Mucosa of stomach (tissue), 1 donor: ENCODE measurements at regions not wholly inside any gene's neighbourhood (a gene's known extent, or its start where the extent isn't known, plus 50 kb on each side); places are given as distances from the start of the nearest gene placed in this dataset.

Experiments used
- H3K27me3 ChIP-seq: one replicate; pipeline ENCODE4 v1.7.0; 2013; ENCODE audit warnings: mild to moderate bottlenecking, low read length; ENCODE audit not compliant: control insufficient read depth, insufficient read depth
- H3K36me3 ChIP-seq: one replicate; pipeline ENCODE4 v1.7.0; 2013; ENCODE audit warnings: low read length; ENCODE audit not compliant: control insufficient read depth, insufficient read depth
- H3K4me1 ChIP-seq: one replicate; pipeline ENCODE4 v1.7.0; 2013; ENCODE audit warnings: mild to moderate bottlenecking, low read length; ENCODE audit not compliant: control insufficient read depth, insufficient read depth
- H3K4me3 ChIP-seq: one replicate; pipeline ENCODE4 v1.7.0; 2013; ENCODE audit warnings: low read length
- H3K9ac ChIP-seq: one replicate; pipeline ENCODE4 v1.7.0; 2013; ENCODE audit warnings: mild to moderate bottlenecking, low read length, moderate library complexity
- H3K9me3 ChIP-seq: one replicate; pipeline ENCODE4 v1.7.0; 2013; ENCODE audit warnings: mild to moderate bottlenecking, low read length, moderate library complexity; ENCODE audit not compliant: control insufficient read depth
- donor health status: Pancreatic carcinoma.

DNA sequence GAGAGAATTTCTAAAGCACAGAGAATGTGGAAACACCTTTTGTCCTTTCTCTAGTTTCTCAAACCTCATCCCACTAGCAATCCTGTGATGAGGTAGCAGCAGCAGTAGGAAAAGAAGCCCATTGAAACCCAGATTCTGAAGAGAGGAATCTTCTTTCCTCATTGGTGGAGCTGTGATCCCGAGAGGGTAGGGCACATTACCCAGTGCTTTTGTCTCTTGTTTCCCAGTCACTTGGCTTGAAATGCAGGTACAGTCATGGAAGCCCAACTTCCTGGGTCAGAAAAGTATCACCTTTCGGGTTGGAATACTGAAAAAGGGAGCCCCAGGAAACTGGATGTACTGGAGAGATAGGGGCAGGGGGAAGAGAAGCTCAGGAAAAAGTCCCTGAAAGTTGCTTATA is 417.4 kb downstream of the TBC1D32 start:
- no peak overlapping the region for H3K9ac ChIP-seq
- no peaks in the 10 kb centered on the region for H3K27me3 ChIP-seq
- no peaks in the 10 kb centered on the region for H3K36me3 ChIP-seq
- H3K4me1 ChIP-seq, result no peaks in the 10 kb centered on the region
- H3K4me3 ChIP-seq, result no peak overlapping the region
- H3K9me3 ChIP-seq, result no peaks in the 10 kb centered on the region

DNA sequence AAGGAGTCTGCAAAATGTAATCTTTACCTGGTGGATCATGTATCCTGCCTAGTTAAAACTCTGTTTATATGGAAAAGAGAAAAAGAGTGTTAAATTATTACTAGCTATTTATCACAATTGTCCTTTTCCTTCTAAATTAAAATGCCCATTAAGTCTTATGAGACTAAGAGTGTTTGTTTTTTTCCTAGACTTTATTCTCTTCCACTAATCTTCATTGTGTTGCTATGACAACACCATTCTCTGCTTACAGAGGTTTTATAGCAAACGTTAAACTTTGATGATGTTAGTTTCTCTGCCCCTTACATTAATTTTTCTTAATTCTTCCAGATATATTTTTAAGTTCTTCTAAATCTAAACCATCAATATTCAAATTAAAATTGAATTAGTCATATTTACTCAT is 420.8 kb downstream of the TBC1D32 start:
- H3K27me3 ChIP-seq, result no peaks in the 10 kb centered on the region
- H3K9ac ChIP-seq, result no peak overlapping the region
- H3K36me3 ChIP-seq, result no peaks in the 10 kb centered on the region
- H3K4me1 ChIP-seq, result no peaks in the 10 kb centered on the region
- no peaks in the 10 kb centered on the region for H3K9me3 ChIP-seq
- H3K4me3 ChIP-seq, result no peak overlapping the region

DNA sequence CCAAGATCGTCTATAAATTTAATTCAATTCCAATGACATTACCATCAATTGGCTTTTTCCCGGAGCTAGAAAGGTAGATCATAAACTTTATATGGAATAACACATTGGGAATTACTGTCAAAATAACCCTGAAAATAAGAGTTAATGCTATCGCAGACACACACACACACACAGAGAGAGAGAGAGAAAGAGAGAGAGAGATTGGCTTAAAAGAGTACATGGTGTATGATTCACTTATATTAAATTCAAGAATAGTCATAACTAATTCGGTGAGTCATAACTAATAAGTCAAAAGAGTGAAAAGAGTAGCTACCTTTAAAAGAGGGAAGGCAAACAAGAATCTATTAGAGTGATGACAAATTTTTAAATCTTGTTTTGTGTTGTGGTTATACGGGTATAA is 425.5 kb downstream of the TBC1D32 start:
- Histone ChIP-seq H3K36me3 (no peaks in the 10 kb centered on the region), H3K9me3 (no peaks in the 10 kb centered on the region), H3K9ac (no peak overlapping the region), H3K27me3 (no peaks in the 10 kb centered on the region), H3K4me3 (no peak overlapping the region), H3K4me1 (no peaks in the 10 kb centered on the region)

DNA sequence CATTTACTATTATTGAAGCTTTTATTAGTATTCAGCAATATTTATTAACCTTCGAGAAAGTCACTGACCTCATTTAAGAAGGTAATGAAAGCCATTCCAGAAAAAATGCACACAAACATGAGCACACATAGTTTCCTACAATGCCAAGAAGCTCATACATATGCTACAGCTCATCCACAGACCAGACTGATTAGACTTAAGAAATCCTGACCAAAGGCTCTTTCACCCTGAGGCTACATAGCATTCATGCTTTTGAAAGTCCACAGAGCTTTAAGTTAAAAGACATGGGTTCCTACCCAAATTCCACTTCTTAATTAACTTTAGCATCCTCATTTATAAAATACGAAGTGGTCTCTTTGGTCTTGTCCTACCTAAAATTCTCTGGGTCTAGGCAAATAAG is 430.4 kb downstream of the TBC1D32 start:
- H3K4me3 ChIP-seq, result no peak overlapping the region
- no peaks in the 10 kb centered on the region for H3K27me3 ChIP-seq
- H3K4me1 ChIP-seq, result no peaks in the 10 kb centered on the region
- no peaks in the 10 kb centered on the region for H3K9me3 ChIP-seq
- H3K9ac ChIP-seq, result no peak overlapping the region
- no peaks in the 10 kb centered on the region for H3K36me3 ChIP-seq

DNA sequence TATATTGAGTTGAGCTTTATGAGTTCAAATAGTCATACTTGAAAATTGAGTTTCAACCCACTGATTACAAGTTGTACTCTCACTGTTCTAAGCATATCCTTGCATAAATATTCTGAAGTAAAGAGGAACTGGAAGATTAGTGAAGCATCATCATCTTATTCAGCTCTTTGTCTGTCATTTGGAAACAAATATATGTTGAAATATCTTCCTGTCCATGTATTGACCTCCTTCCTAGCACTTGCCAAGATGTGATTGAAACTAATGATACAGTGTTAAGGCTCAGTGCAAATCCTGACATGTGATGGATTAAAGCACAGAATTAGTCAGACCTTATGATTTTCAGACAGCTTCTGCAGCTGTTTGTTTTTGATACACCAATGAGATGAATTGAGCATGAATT is 434.3 kb downstream of the TBC1D32 start:
- Histone ChIP-seq H3K4me1 (no peaks in the 10 kb centered on the region), H3K36me3 (no peaks in the 10 kb centered on the region), H3K4me3 (no peak overlapping the region), H3K27me3 (no peaks in the 10 kb centered on the region), H3K9me3 (no peaks in the 10 kb centered on the region), H3K9ac (no peak overlapping the region)

DNA sequence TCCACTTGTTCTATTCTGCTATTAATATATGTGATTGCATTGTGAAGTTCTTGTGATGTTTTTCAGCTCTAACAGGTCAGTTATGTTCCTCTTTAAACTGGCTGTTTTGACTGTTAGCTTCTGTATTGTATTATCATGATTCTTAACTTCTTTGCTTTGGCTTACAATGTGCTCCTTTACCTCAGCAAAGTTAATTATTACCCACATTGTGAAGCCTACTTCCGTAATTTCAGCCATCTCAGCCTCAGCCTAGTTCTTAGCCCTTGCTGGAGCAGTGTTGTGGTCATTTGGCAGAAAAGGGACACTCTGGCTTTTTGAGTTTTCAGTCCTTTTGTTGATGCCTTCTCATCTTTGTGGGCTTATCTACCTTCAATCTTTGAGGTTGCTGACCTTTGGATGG is 440.2 kb downstream of the TBC1D32 start:
- H3K9ac ChIP-seq, result no peak overlapping the region
- H3K27me3 ChIP-seq, result no peaks in the 10 kb centered on the region
- H3K36me3 ChIP-seq, result no peaks in the 10 kb centered on the region
- H3K4me3 ChIP-seq, result no peak overlapping the region
- peaks cover 10% of the 10 kb centered on the region for H3K4me1 ChIP-seq
- no peaks in the 10 kb centered on the region for H3K9me3 ChIP-seq

DNA sequence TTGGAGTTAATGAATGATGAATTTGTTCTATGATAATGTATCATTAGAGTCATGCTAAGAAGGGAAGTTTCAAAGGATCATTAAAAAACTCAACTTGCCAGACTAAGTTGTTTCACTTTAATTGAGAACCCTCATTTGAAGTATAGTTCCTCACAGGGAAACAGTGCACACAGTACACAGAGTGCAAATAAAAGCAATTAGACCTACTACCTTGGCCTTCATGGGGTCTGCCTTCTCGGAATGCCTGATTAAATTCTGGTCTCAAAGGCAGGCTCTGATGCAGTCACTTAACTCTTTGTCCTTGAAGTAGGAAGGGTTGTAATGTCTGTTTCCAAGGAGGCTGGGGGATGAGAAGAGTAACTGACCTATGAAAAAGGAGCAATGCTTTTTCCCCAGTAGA is 457.3 kb downstream of the TBC1D32 start:
- Histone ChIP-seq H3K9me3 (no peaks in the 10 kb centered on the region), H3K9ac (no peak overlapping the region), H3K27me3 (no peaks in the 10 kb centered on the region), H3K4me1 (no peaks in the 10 kb centered on the region), H3K4me3 (no peak overlapping the region), H3K36me3 (no peaks in the 10 kb centered on the region)

DNA sequence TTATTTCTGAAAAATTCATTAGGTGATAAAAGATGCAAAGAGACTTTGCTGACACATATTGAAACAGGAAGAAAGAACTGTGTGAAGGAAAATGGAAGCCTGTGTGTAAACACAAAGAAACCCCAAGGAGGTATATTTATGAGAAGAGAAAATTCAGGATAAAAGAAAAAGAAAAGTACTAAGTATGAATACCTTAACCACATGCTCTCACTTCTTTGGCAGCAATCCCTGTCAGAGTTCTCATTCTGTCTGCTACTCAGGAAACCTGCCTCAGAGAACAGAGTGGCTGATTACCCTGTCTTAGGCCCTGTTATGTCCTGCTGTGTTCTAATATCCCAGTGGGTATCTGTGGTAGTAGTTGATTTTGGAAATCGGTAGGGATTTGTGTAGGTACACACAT is 457.9 kb downstream of the TBC1D32 start:
- Histone ChIP-seq H3K4me3 (no peak overlapping the region), H3K27me3 (no peaks in the 10 kb centered on the region), H3K9me3 (no peaks in the 10 kb centered on the region), H3K36me3 (no peaks in the 10 kb centered on the region), H3K4me1 (no peaks in the 10 kb centered on the region), H3K9ac (no peak overlapping the region)

DNA sequence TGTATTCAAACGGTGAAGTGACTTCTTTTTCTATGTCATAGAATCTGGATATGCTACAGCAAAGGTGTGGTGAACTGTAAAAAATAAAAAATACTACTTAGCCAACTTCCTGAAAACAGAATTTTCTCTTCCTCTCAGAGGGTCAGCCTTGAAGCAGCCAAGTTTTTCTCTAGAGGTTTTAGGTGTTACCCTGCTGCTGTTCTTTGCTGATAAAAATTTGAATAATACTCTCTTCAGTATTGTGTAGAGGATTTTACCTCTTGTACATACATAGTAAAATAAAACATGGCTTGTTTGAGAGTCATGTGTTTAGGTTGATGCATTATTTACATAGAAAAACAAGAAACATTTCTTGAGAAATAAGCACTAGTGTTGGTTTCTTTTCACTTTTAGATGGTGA is 458.4 kb downstream of the TBC1D32 start:
- H3K4me3 ChIP-seq, result no peak overlapping the region
- no peaks in the 10 kb centered on the region for H3K9me3 ChIP-seq
- H3K36me3 ChIP-seq, result no peaks in the 10 kb centered on the region
- no peaks in the 10 kb centered on the region for H3K4me1 ChIP-seq
- no peak overlapping the region for H3K9ac ChIP-seq
- no peaks in the 10 kb centered on the region for H3K27me3 ChIP-seq

DNA sequence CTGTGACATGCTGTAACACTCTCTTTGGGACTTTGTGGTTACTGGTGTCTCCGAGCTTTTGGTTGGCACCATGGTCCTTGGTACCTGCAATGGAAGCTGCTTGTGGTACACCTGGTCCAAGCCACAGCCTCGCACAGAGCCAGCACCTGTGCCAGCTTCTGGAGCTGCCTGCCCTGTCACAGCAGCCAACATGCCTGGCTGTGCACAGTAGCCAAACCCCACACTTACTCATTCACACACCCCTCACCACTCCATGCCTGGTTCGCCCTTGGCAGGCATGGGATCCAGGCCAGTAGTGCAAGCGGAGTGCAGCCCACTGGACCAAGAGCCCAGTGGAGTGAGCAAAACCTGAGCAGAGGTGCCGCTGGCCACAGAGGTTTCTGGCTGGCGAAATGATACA is 459.9 kb downstream of the TBC1D32 start:
- Histone ChIP-seq H3K9ac (no peak overlapping the region), H3K27me3 (no peaks in the 10 kb centered on the region), H3K4me1 (no peaks in the 10 kb centered on the region), H3K36me3 (no peaks in the 10 kb centered on the region), H3K4me3 (no peak overlapping the region), H3K9me3 (no peaks in the 10 kb centered on the region)

DNA sequence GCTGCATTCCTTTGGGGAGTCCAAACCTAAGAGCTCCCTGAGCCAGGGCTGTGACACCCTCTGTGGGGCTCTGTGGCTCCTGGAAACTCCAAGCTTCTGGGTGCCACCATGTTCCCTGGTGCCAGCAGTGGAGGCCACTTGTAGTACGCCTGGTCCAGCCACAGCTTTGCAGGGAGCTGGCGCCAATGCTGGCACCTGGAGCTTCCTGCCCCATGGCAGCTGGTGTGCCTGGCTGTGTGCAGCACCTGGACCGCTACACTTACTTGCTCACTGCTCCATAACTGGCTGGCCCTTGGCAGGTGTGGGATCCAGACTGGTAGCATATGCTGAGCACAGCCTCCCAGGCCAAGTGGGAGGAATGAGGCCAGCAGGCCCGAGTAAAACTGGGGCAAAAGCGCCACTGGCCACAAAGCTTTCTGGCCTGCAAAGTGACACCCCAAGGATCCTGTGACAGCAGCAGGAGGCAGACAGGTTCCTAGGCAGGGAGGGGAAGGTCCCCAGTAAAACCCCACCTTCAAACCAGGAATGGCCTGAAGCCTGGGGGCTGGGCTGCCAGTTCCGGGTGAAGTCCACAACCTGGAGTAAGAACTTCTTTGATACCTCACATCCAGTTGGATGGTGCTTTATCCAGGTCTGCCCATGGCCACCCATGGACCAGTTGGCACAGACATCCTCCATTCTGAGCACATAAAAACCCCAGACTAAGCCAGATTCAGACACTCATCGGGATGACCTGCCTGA is 461.0 kb downstream of the TBC1D32 start:
- H3K9ac ChIP-seq, result no peak overlapping the region
- no peaks in the 10 kb centered on the region for H3K4me1 ChIP-seq
- no peaks in the 10 kb centered on the region for H3K9me3 ChIP-seq
- no peaks in the 10 kb centered on the region for H3K36me3 ChIP-seq
- H3K27me3 ChIP-seq, result no peaks in the 10 kb centered on the region
- H3K4me3 ChIP-seq, result no peak overlapping the region

DNA sequence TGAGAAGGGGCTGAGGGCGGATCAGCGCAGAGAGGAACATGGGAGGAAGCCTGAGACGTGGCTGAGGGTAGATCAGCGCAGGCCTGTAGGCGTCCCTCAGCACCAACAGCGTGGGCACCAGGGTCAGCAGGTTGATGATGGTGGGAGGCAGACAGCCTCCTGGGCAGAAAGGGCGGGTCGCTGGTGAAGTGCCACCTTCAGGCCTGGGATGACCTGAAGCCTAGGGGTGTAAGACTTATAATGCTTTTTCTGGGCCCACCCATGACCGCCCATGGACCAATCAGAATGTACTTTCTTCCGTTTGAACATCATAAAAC is 462.1 kb downstream of the TBC1D32 start:
- Histone ChIP-seq H3K36me3 (no peaks in the 10 kb centered on the region), H3K4me1 (no peaks in the 10 kb centered on the region), H3K9me3 (no peaks in the 10 kb centered on the region), H3K27me3 (no peaks in the 10 kb centered on the region), H3K9ac (no peak overlapping the region), H3K4me3 (no peak overlapping the region)
